Head of caudate nucleus (tissue), 42 donors: ENCODE measurements at regions not wholly inside any gene's neighbourhood (a gene's known extent, or its start where the extent isn't known, plus 50 kb on each side); places are given as distances from the start of the nearest gene placed in this dataset.
"Not testable (repeated sequence)": the region's sequence is repeated elsewhere in the genome, so short reads cannot be mapped to it uniquely, and the experiment has no call there.

Experiments used
- DNase-seq, 42 donors: peaks; one replicate each; pipeline versions ENCODE4 v3.0.0 to v3.0.0-alpha.2; 2020 to 2021; ENCODE audit warnings: mixed read lengths in 7 of 42
- intact Hi-C: fragments of 100-400 bp; cut with DNase I; formaldehyde crosslinking; loops from one replicate; pipeline ENCODE4 v1.15.0; 2022

- intact Hi-C loops = no loop called here
- DNase-seq = no peak
These were observed 113.4 kb upstream of the GHR start for GRCh38 chr5:42309865-42310264.

GRCh38 chr5:42315214-42315613 is 108.0 kb upstream of the GHR start:
- DNase-seq = no peak
- intact Hi-C loops = no loop called here

DNA sequence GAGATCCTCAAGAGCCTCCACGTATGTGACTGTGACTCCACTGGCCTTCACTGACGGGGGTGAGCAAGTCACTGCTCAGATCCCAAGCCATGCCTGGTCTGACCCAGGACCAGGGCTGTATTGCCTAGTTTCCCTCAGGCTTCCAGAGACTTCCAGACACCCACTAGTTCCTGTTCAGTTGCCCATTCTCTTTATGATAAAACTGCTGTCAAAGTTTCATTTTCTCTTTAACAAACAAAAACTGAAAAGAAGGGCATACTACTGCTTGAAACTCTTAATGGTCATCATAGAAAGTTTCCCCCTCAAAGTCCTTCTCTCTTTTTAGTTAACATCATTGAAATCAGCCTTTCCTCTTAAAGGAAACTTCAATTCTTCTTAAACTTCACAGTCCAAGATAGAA is 105.7 kb upstream of the GHR start:
- no peak for DNase-seq
- intact Hi-C loops = no loop called here

DNA sequence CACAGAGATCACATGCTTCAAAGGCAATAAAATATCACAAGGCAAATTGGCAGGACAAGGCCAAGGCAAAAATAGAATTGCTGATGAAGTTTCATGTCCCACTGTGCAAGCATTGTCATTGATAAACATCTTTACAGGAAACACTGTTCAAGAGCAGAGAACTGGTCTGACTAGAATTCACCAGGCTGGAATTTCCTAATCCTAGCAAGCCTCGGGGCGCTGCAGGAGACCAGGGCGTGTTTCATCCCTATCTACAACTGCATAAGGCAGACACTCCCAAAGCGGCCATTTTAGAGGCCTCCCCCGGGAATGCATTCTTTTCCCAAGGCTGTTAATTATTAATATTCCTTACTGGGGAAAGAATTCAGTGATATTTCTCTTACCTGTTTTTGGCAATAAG is 103.7 kb upstream of the GHR start:
- DNase-seq, intact Hi-C loops: not testable (repeated sequence)

GRCh38 chr5:42321785-42322184 is 101.5 kb upstream of the GHR start:
- no peak for DNase-seq
- intact Hi-C loops = no loop called here

- intact Hi-C loops = no loop called here
- DNase-seq = no peak
These were observed 86.1 kb upstream of the GHR start for GRCh38 chr5:42337143-42337542.

GRCh38 chr5:42337607-42338006 is 85.6 kb upstream of the GHR start:
- DNase-seq = no peak
- intact Hi-C loops = no loop called here

DNA sequence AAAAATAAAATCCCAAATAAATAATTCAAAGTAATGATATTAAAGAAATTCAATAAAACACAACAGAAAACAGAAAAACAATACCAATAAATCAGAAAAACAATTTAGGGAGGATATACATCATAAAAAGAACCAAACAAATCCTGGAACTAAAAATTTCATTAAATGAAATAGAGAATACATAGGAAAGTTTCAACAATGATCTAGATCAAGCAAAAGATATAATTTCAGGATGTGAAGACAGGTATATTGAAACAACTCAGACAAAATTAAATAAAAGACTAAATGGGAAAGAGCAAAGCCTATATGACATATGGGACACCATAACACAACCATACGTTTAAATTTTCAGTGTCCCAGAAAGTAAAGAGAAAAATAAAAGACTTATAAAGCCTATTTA is 85.1 kb upstream of the GHR start:
- DNase-seq = no peak
- intact Hi-C loops = no loop called here

- no peak for DNase-seq
- intact Hi-C loops = no loop called here
These were observed 74.1 kb upstream of the GHR start for GRCh38 chr5:42349163-42349562.

GRCh38 chr5:42351956-42352355 is 71.3 kb upstream of the GHR start:
- intact Hi-C loops = no loop called here
- no peak for DNase-seq

GRCh38 chr5:42360056-42360455 is 63.2 kb upstream of the GHR start:
- no peak for DNase-seq
- intact Hi-C loops = no loop called here

DNA sequence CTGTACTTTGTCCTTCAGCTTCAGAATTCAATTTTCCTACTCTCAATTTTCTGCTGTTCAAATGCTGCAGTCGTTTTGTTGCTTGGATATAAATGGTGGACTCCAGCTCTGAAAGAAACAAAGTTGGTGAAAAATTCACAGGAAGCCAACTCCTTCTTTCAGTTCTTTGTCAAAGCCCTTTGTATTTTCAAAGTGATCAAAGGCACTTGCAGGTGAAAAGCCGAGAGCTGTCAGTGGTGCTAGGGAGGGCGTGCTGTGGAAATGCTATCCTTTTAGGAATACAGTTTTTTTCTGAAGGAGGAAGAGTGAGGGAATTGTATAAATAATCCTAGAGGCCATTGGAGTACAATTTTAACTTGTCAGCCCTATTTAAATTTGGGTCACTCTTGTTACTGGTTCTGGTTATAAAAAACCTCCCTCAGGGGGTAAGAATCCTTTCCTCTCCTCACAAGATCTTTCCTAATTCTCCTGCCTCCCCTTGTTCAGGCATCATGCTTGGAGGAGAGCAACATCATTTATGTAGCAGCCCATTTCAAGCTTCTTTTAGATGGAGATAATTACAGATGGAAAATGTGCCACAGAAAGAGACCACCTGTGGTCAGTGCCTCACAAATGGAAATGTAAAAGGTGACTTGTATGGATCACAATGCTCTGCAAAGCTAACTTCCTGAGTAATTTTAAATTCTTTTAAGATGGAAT is 62.5 kb upstream of the GHR start:
- DNase-seq = no peak
- intact Hi-C loops = no loop called here

DNA sequence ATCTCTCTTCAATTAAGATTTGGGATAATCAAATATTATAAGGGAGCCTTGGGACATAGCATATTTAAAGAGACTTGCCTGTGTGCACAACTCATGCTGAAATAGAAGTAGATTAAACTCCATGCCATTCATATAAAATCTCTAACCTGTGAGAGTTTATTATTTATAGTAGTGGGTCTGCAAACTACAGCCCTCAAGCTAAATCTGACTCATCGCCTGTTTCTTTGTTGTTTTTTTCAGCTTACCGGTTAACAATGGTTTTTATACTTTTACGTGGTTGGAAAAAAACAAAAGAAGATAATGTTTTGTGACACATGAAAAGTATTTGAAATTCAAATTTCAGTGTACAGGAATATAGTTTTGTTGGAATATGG is 61.9 kb upstream of the GHR start:
- intact Hi-C loops = no loop called here
- no peak for DNase-seq

DNA sequence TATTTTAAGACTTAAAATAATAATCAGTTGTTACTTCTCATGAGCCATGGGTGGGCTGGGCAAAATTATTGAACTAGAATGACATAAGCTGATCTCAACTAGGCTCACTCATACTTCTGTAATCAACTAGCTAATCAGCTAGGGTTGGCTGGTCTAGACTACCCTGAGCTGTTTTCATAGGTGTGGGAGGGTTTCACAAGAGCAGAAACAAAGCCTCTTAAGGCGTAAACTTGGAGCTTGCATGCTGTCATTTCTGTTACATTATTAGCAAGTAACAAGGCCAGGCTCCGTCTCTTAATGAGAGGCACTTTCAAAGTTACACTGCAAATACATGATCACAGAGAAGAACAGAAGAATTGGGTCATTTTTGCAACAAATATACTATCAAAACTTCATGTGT is 57.2 kb upstream of the GHR start:
- no peak for DNase-seq
- intact Hi-C loops = no loop called here
